22Rv1 (cell line): ENCODE measurements at regions not wholly inside any gene's neighbourhood (a gene's known extent, or its start where the extent isn't known, plus 50 kb on each side); places are given as distances from the start of the nearest gene placed in this dataset.

Experiments used
- ZFX ChIP-seq: fragments of 450-650 bp; IDR thresholded peaks from 2 replicates; pipeline ENCODE4 v1.6.1; 2017; ENCODE audit warnings: antibody characterized with exemption, borderline replicate concordance
- TF ChIP-seq, protein P1 (sequence below): fragments of 450-650 bp; IDR thresholded peaks from 2 replicates; pipeline ENCODE4 v1.5.1; 2017; ENCODE audit warnings: mild to moderate bottlenecking

DNA sequence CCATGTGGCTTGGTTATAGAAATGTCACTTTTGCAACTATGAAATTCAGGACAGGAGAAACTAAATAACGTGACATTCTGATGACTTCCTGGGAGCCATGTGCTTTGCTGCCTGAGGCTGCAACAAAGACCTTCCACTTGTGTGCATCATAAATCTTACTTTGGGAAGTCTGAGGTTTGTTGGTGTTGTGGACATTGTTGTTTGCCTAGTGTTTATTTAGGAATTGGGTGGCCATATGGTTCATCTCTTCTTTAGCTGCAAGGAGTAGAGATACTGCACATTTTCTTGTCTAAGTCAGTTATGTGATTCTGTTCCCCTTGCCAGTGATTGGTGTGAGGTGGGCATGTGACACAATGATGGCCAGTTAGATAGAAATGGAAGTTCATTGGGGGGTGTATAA lies 167.3 kb upstream of the SSTR1 start:
- TF ChIP-seq, protein P1, sequence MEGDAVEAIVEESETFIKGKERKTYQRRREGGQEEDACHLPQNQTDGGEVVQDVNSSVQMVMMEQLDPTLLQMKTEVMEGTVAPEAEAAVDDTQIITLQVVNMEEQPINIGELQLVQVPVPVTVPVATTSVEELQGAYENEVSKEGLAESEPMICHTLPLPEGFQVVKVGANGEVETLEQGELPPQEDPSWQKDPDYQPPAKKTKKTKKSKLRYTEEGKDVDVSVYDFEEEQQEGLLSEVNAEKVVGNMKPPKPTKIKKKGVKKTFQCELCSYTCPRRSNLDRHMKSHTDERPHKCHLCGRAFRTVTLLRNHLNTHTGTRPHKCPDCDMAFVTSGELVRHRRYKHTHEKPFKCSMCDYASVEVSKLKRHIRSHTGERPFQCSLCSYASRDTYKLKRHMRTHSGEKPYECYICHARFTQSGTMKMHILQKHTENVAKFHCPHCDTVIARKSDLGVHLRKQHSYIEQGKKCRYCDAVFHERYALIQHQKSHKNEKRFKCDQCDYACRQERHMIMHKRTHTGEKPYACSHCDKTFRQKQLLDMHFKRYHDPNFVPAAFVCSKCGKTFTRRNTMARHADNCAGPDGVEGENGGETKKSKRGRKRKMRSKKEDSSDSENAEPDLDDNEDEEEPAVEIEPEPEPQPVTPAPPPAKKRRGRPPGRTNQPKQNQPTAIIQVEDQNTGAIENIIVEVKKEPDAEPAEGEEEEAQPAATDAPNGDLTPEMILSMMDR, result no peak
- TF ChIP-seq ZFX, result no peak
